A172 (cell line): ENCODE measurements at regions not wholly inside any gene's neighbourhood (a gene's known extent, or its start where the extent isn't known, plus 50 kb on each side); places are given as distances from the start of the nearest gene placed in this dataset.
"Not testable (repeated sequence)": the region's sequence is repeated elsewhere in the genome, so short reads cannot be mapped to it uniquely, and the experiment has no call there.

Experiments
- DNase-seq: peaks from one replicate; pipeline ENCODE4 v3.0.0-alpha.2; 2015; ENCODE audit warnings: low spot score

GRCh38 chr7:80018941-80019808, 115.5 kb upstream of the GNAI1 start:
- peak; percentile 55 for DNase-seq

- DNase-seq: no peak
These were observed 117.4 kb upstream of the GNAI1 start for GRCh38 chr7:80017101-80017698.

- DNase-seq: peak; percentile 86
These were observed 120.1 kb upstream of the GNAI1 start for GRCh38 chr7:80014511-80014910.

- no peak for DNase-seq
These were observed 126.6 kb upstream of the GNAI1 start for GRCh38 chr7:80008039-80008438.

- no peak for DNase-seq
These were observed 131.8 kb upstream of the GNAI1 start for GRCh38 chr7:80002865-80003264.

- DNase-seq: no peak
These were observed 136.3 kb upstream of the GNAI1 start for GRCh38 chr7:79998363-79998762.

GRCh38 chr7:79997345-79997744, 137.3 kb upstream of the GNAI1 start:
- no peak for DNase-seq

GRCh38 chr7:79995741-79996140, 138.9 kb upstream of the GNAI1 start:
- DNase-seq: not testable (repeated sequence)

GRCh38 chr7:79988653-79989052, 146.0 kb upstream of the GNAI1 start:
- peak; percentile 40 for DNase-seq

GRCh38 chr7:79984210-79984609, 150.4 kb upstream of the GNAI1 start:
- peak; percentile 31 for DNase-seq

- peak; percentile 10 for DNase-seq
These were observed 152.4 kb upstream of the GNAI1 start for GRCh38 chr7:79982141-79982770.

GRCh38 chr7:79980376-79980775, 154.3 kb upstream of the GNAI1 start:
- no peak for DNase-seq

GRCh38 chr7:79979437-79979836, 155.2 kb upstream of the GNAI1 start:
- DNase-seq: no peak

- no peak for DNase-seq
These were observed 157.2 kb upstream of the GNAI1 start for GRCh38 chr7:79977481-79977880.

- not testable (repeated sequence) for DNase-seq
These were observed 158.0 kb upstream of the GNAI1 start for GRCh38 chr7:79976711-79977020.

- DNase-seq: not testable (repeated sequence)
These were observed 158.5 kb upstream of the GNAI1 start for GRCh38 chr7:79975986-79976710.

- no peak for DNase-seq
These were observed 161.2 kb upstream of the GNAI1 start for GRCh38 chr7:79973455-79973854.

- DNase-seq: no peak
These were observed 163.6 kb upstream of the GNAI1 start for GRCh38 chr7:79971058-79971457.

- no peak for DNase-seq
These were observed 165.7 kb upstream of the GNAI1 start for GRCh38 chr7:79968894-79969293.

GRCh38 chr7:79968077-79968648, 166.5 kb upstream of the GNAI1 start:
- DNase-seq: no peak

GRCh38 chr7:79965946-79966345, 168.7 kb upstream of the GNAI1 start:
- no peak for DNase-seq

- DNase-seq: no peak
These were observed 170.2 kb upstream of the GNAI1 start for GRCh38 chr7:79964463-79964862.
